ENCODE measurements at regions not wholly inside any gene's neighbourhood (a gene's known extent, or its start where the extent isn't known, plus 50 kb on each side); places are given as distances from the start of the nearest gene placed in this dataset.

GRCh38 chr2:19809206-19809605 is 92.6 kb downstream of the TTC32 start:
- no peak for DNase-seq (ENCODE audit: low read depth in 2 of 2)

- no peak for DNase-seq (ENCODE audit: low read depth in 2 of 2)
Measured at GRCh38 chr2:19807866-19808265, 93.9 kb downstream of the TTC32 start.

- no peak for DNase-seq (ENCODE audit: low read depth in 2 of 2)
Measured at GRCh38 chr2:19807346-19807745, 94.4 kb downstream of the TTC32 start.

- DNase-seq (ENCODE audit: low read depth in 2 of 2), result no peak
Measured at GRCh38 chr2:19806591-19806990, 95.2 kb downstream of the TTC32 start.

- DNase-seq (ENCODE audit: low read depth in 2 of 2), result no peak
Measured at GRCh38 chr2:19806131-19806530, 95.7 kb downstream of the TTC32 start.

- no peak for DNase-seq (ENCODE audit: low read depth in 2 of 2)
Measured at GRCh38 chr2:19805266-19805665, 96.5 kb downstream of the TTC32 start.

- no peak for DNase-seq (ENCODE audit: low read depth in 2 of 2)
Measured at GRCh38 chr2:19804639-19805260, 97.0 kb downstream of the TTC32 start.

- no peak for DNase-seq (ENCODE audit: low read depth in 2 of 2)
Measured at GRCh38 chr2:19802086-19802841, 99.5 kb downstream of the TTC32 start.

GRCh38 chr2:19801367-19802080 is 100.3 kb downstream of the TTC32 start:
- DNase-seq (ENCODE audit: low read depth in 2 of 2), result no peak

GRCh38 chr2:19800796-19801195 is 101.0 kb downstream of the TTC32 start:
- no peak for DNase-seq (ENCODE audit: low read depth in 2 of 2)

- no peak for DNase-seq (ENCODE audit: low read depth in 2 of 2)
Measured at GRCh38 chr2:19799881-19800780, 101.7 kb downstream of the TTC32 start.

GRCh38 chr2:19797871-19798270 is 103.9 kb downstream of the TTC32 start:
- no peak for DNase-seq (ENCODE audit: low read depth in 2 of 2)

- no peak for DNase-seq (ENCODE audit: low read depth in 2 of 2)
Measured at GRCh38 chr2:19797243-19797810, 104.5 kb downstream of the TTC32 start.

- DNase-seq (ENCODE audit: low read depth in 2 of 2), result no peak
Measured at GRCh38 chr2:19796035-19796695, 105.6 kb downstream of the TTC32 start.

- no peak for DNase-seq (ENCODE audit: low read depth in 2 of 2)
Measured at GRCh38 chr2:19793132-19793750, 108.5 kb downstream of the TTC32 start.

- DNase-seq (ENCODE audit: low read depth in 2 of 2), result no peak
Measured at GRCh38 chr2:19790291-19790690, 111.5 kb downstream of the TTC32 start.

GRCh38 chr2:19787134-19787533 is 114.6 kb downstream of the TTC32 start:
- DNase-seq (ENCODE audit: low read depth in 2 of 2), result no peak

- DNase-seq (ENCODE audit: low read depth in 2 of 2), result no peak
Measured at GRCh38 chr2:19786408-19787058, 115.2 kb downstream of the TTC32 start.

GRCh38 chr2:19785867-19786266 is 115.9 kb downstream of the TTC32 start:
- no peak for DNase-seq (ENCODE audit: low read depth in 2 of 2)

- no peak for DNase-seq (ENCODE audit: low read depth in 2 of 2)
Measured at GRCh38 chr2:19785447-19785846, 116.3 kb downstream of the TTC32 start.

Measured in stimulated activated CD4-positive, alpha-beta T cell treated with anti-CD3 and anti-CD28 coated beads, Interleukin-12 subunit alpha, Interleukin-12 subunit beta, amount 100 ng/mL, for 24 hours (primary cell).